ENCODE measurements at regions not wholly inside any gene's neighbourhood (a gene's known extent, or its start where the extent isn't known, plus 50 kb on each side); places are given as distances from the start of the nearest gene placed in this dataset.
"Not testable (repeated sequence)": the region's sequence is repeated elsewhere in the genome, so short reads cannot be mapped to it uniquely, and the experiment has no call there.

DNA sequence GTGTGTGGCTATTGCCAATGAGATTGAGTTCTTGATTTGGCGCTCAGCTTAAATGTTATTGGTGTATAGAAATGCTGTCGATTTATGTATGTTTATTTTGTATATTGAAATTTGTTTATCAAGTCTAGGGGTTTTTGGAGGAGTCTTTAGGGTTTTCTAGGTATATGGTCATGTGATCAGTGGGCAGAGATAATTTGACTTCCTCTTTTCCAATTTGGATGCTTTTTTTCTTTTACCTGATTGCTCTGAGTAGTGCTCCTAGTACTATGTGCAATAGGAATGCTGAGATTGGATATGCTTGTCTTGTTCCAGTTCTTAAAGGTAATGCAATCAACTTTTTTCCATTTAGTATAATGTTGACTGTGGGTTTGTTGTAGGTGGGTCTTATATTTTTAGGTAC, 99.8 kb upstream of the PMCH start:
- no peak for DNase-seq (ENCODE audit: unreplicated experiment)
- H3K9me3 Mint-ChIP-seq (ENCODE audit: unreplicated experiment), result no peaks in the 10 kb centered on the region
- intact Hi-C loops (cut with micrococcal nuclease), result no loop called here
- ChIA-PET POLR2A (no interaction called here), CTCF (no interaction called here)
- no peaks in the 10 kb centered on the region for H3K36me3 Mint-ChIP-seq (ENCODE audit: insufficient read depth, unreplicated experiment)
- TF ChIP-seq, protein P1, sequence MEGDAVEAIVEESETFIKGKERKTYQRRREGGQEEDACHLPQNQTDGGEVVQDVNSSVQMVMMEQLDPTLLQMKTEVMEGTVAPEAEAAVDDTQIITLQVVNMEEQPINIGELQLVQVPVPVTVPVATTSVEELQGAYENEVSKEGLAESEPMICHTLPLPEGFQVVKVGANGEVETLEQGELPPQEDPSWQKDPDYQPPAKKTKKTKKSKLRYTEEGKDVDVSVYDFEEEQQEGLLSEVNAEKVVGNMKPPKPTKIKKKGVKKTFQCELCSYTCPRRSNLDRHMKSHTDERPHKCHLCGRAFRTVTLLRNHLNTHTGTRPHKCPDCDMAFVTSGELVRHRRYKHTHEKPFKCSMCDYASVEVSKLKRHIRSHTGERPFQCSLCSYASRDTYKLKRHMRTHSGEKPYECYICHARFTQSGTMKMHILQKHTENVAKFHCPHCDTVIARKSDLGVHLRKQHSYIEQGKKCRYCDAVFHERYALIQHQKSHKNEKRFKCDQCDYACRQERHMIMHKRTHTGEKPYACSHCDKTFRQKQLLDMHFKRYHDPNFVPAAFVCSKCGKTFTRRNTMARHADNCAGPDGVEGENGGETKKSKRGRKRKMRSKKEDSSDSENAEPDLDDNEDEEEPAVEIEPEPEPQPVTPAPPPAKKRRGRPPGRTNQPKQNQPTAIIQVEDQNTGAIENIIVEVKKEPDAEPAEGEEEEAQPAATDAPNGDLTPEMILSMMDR (IDR thresholded peaks at IDR 0.05; ENCODE audit: unreplicated experiment), result no peak
- H3K27me3 Mint-ChIP-seq (ENCODE audit: insufficient read depth, unreplicated experiment), result no peaks in the 10 kb centered on the region
- no TSS peak for BruUV-seq (replicated peaks)
- H3K27ac Mint-ChIP-seq (ENCODE audit: low read depth, unreplicated experiment), result no peak overlapping the region
- no peak overlapping the region for H3K4me3 Mint-ChIP-seq (ENCODE audit: unreplicated experiment)
- peaks cover 9% of the 10 kb centered on the region for H3K4me1 Mint-ChIP-seq (ENCODE audit: insufficient read depth, unreplicated experiment)

DNA sequence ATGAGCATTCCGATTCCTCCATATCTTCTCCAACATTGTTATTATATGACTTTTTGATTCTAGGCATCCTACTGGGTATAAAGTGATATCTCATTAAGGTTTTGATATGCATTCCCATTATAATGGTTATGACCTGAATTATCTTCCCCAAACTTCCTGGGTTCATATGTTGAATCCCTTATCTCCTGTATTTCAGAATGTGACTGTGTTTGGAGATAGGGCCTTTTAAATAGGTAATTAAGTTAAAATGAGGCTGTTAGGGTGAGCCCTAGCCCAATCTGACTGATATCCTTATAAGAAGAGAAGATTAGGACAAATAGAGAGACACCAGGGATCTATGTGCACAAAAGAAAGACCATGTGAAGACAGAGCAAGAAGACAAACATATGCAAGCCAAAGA, 96.9 kb upstream of the PMCH start:
- H3K4me3 Mint-ChIP-seq (ENCODE audit: unreplicated experiment), result no peak overlapping the region
- intact Hi-C loops (cut with micrococcal nuclease), result no loop called here
- no peaks in the 10 kb centered on the region for H3K27me3 Mint-ChIP-seq (ENCODE audit: insufficient read depth, unreplicated experiment)
- ChIA-PET CTCF (interaction anchor here (0.9 kb wide), 1 partner anchor 188 kb away, joined by 3 read pairs; no protein-coding TSS in a partner anchor), POLR2A (no interaction called here)
- H3K27ac Mint-ChIP-seq (ENCODE audit: low read depth, unreplicated experiment), result no peak overlapping the region
- DNase-seq (ENCODE audit: unreplicated experiment), result no peak
- no TSS peak for BruUV-seq (replicated peaks)
- H3K9me3 Mint-ChIP-seq (ENCODE audit: unreplicated experiment), result no peaks in the 10 kb centered on the region
- TF ChIP-seq, protein P1 (IDR thresholded peaks at IDR 0.05; ENCODE audit: unreplicated experiment), result no peak
- no peaks in the 10 kb centered on the region for H3K36me3 Mint-ChIP-seq (ENCODE audit: insufficient read depth, unreplicated experiment)
- H3K4me1 Mint-ChIP-seq (ENCODE audit: insufficient read depth, unreplicated experiment), result peaks cover 9% of the 10 kb centered on the region

- H3K27ac Mint-ChIP-seq (ENCODE audit: low read depth, unreplicated experiment); H3K4me1 Mint-ChIP-seq (ENCODE audit: insufficient read depth, unreplicated experiment); POLR2A ChIA-PET; intact Hi-C loops (cut with micrococcal nuclease); H3K4me3 Mint-ChIP-seq (ENCODE audit: unreplicated experiment); DNase-seq (ENCODE audit: unreplicated experiment); H3K9me3 Mint-ChIP-seq (ENCODE audit: unreplicated experiment); BruUV-seq (replicated peaks); H3K27me3 Mint-ChIP-seq (ENCODE audit: insufficient read depth, unreplicated experiment); H3K36me3 Mint-ChIP-seq (ENCODE audit: insufficient read depth, unreplicated experiment): not testable (repeated sequence)
- CTCF ChIA-PET, result interaction anchor here (0.6 to 1.1 kb wide), 2 partner anchors 30 to 193 kb away, joined by 3 read pairs; no protein-coding TSS in a partner anchor
These were observed 94.1 kb upstream of the PMCH start for GRCh38 chr12:102291498-102292440.

DNA sequence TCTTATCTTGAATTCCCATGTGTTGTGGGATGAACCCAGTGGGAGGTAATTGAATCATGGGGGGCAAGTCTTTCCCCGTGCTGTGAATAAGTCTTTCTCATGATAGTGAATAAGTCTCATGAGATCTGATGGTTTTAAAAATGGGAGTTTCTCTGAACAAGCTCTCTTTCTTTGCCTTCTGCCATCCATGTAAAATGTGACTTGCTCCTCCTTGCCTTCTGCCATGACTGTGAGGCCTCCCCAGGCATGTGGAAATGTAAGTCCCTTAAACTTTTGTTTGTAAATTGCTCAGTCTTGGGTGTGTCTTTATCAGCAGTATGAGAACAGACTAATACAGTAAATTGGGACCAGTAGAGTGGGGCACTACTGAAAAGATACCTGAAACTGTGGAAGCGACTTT, 92.1 kb upstream of the PMCH start:
- intact Hi-C loops (cut with micrococcal nuclease); H3K4me1 Mint-ChIP-seq (ENCODE audit: insufficient read depth, unreplicated experiment); BruUV-seq (replicated peaks); H3K4me3 Mint-ChIP-seq (ENCODE audit: unreplicated experiment); H3K36me3 Mint-ChIP-seq (ENCODE audit: insufficient read depth, unreplicated experiment); H3K27me3 Mint-ChIP-seq (ENCODE audit: insufficient read depth, unreplicated experiment); DNase-seq (ENCODE audit: unreplicated experiment); POLR2A ChIA-PET; H3K27ac Mint-ChIP-seq (ENCODE audit: low read depth, unreplicated experiment); H3K9me3 Mint-ChIP-seq (ENCODE audit: unreplicated experiment): not testable (repeated sequence)
- CTCF ChIA-PET, result interaction anchor here (0.6 kb wide), 1 partner anchor 146 kb away, joined by 3 read pairs; no protein-coding TSS in a partner anchor

GRCh38 chr12:102281231-102281630, 83.6 kb upstream of the PMCH start:
- no TSS peak for BruUV-seq (replicated peaks)
- TF ChIP-seq, protein P1 (IDR thresholded peaks at IDR 0.05; ENCODE audit: unreplicated experiment), result no peak

GRCh38 chr12:102255687-102256086, 58.1 kb upstream of the PMCH start:
- intact Hi-C loops (cut with micrococcal nuclease); POLR2A ChIA-PET; BruUV-seq (replicated peaks); H3K27me3 Mint-ChIP-seq (ENCODE audit: insufficient read depth, unreplicated experiment); DNase-seq (ENCODE audit: unreplicated experiment); H3K4me3 Mint-ChIP-seq (ENCODE audit: unreplicated experiment); H3K27ac Mint-ChIP-seq (ENCODE audit: low read depth, unreplicated experiment); H3K36me3 Mint-ChIP-seq (ENCODE audit: insufficient read depth, unreplicated experiment); H3K9me3 Mint-ChIP-seq (ENCODE audit: unreplicated experiment); H3K4me1 Mint-ChIP-seq (ENCODE audit: insufficient read depth, unreplicated experiment): not testable (repeated sequence)
- CTCF ChIA-PET, result interaction anchor here (0.6 kb wide), 1 partner anchor 228 kb away, joined by 4 read pairs; no protein-coding TSS in a partner anchor

More at GRCh38 chr12:102281231-102281630, 83.6 kb upstream of the PMCH start:
- no peak for DNase-seq (ENCODE audit: unreplicated experiment)
- peaks cover 6% of the 10 kb centered on the region for H3K9me3 Mint-ChIP-seq (ENCODE audit: unreplicated experiment)
- intact Hi-C loops (cut with micrococcal nuclease), result no loop called here
- H3K36me3 Mint-ChIP-seq (ENCODE audit: insufficient read depth, unreplicated experiment), result no peaks in the 10 kb centered on the region
- no peaks in the 10 kb centered on the region for H3K4me1 Mint-ChIP-seq (ENCODE audit: insufficient read depth, unreplicated experiment)
- ChIA-PET CTCF (no interaction called here), POLR2A (no interaction called here)
- H3K27ac Mint-ChIP-seq (ENCODE audit: low read depth, unreplicated experiment), result no peak overlapping the region
- H3K27me3 Mint-ChIP-seq (ENCODE audit: insufficient read depth, unreplicated experiment), result no peaks in the 10 kb centered on the region
- no peak overlapping the region for H3K4me3 Mint-ChIP-seq (ENCODE audit: unreplicated experiment)

GRCh38 chr12:102251005-102251404, 53.4 kb upstream of the PMCH start:
- BruUV-seq (replicated peaks); DNase-seq (ENCODE audit: unreplicated experiment); H3K27ac Mint-ChIP-seq (ENCODE audit: low read depth, unreplicated experiment); H3K27me3 Mint-ChIP-seq (ENCODE audit: insufficient read depth, unreplicated experiment); POLR2A ChIA-PET; H3K4me1 Mint-ChIP-seq (ENCODE audit: insufficient read depth, unreplicated experiment); CTCF ChIA-PET; H3K9me3 Mint-ChIP-seq (ENCODE audit: unreplicated experiment); H3K36me3 Mint-ChIP-seq (ENCODE audit: insufficient read depth, unreplicated experiment); intact Hi-C loops (cut with micrococcal nuclease); H3K4me3 Mint-ChIP-seq (ENCODE audit: unreplicated experiment): not testable (repeated sequence)
